Stimulated activated naive CD8-positive, alpha-beta T cell treated with anti-CD3 and anti-CD28 coated beads, Interleukin-15, Interleukin-2, amounts not matched to agents 100 U/mL and 50 U/mL, for 24 hours (primary cell): ENCODE measurements at regions not wholly inside any gene's neighbourhood (a gene's known extent, or its start where the extent isn't known, plus 50 kb on each side); places are given as distances from the start of the nearest gene placed in this dataset.
A peak's percentile ranks its signal among the peaks of the same experiment; 100 is the strongest.

Source experiments
- ATAC-seq: fragments of 150-1000 bp; cut with Tn5 transposase; one replicate; pipeline ENCODE4 v1.10.0; 2021
- DNase-seq: peaks from one replicate; pipeline ENCODE4 v3.0.0; 2021

DNA sequence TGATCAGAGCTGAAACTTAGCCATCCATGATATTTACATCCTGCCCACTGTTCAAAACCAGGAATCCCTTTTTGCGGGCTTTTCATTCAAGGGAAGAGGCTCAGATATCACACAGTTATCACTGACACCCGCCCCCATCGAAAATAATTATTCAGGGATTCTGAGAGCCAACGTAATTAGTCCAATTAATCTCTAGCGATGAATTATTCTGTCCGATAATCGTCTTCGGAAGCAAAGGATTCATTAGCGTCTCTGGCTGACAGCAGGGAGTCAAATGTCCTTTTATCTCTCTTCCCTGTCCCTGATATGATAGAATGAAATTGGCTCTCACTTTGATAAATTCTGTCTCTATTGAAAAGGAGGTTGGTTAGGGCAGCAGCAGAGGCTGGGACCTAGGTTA, 140.4 kb upstream of the IPO9 start:
- no peak for DNase-seq
- no peak for ATAC-seq

DNA sequence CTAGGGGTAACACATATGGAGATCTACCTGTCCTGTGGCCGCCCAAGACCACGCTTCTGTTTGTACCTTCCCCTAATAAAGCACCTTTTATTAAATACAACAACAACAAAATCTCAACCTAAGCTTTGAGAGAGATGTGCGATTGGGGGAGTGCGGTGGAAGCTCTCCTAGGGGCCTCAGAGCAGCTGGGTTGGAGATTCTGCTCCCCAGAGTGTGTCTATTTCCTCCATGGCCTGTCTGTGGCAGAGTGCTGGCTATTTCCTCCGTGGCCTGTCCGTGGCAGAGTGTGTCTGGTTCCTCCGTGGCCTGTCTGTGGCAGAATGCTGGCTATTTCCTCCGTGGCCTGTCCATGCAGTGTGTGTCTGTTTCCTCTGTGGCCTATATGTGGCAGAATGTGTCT, 139.3 kb upstream of the IPO9 start:
- DNase-seq (no peak), ATAC-seq (no peak)

DNA sequence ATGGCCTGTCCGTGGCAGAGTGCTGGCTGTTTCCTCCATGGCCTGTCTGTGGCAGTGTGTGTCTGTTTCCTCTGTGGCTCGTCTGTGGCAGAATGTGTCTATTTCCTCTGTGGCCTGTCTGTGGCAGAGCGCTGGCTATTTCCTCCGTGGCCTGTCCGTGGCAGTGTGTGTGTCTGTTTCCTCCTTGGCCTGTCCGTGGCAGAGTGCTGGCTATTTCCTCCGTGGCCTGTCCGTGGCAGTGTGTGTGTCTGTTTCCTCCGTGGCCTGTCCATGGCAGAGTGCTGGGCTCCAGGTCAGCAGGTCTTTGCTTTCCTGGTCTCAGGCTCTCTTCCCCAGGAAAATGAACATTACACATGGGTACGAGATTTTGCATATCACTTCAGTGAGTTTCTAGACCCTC, 138.4 kb upstream of the IPO9 start:
- DNase-seq (no peak), ATAC-seq (no peak)

DNA sequence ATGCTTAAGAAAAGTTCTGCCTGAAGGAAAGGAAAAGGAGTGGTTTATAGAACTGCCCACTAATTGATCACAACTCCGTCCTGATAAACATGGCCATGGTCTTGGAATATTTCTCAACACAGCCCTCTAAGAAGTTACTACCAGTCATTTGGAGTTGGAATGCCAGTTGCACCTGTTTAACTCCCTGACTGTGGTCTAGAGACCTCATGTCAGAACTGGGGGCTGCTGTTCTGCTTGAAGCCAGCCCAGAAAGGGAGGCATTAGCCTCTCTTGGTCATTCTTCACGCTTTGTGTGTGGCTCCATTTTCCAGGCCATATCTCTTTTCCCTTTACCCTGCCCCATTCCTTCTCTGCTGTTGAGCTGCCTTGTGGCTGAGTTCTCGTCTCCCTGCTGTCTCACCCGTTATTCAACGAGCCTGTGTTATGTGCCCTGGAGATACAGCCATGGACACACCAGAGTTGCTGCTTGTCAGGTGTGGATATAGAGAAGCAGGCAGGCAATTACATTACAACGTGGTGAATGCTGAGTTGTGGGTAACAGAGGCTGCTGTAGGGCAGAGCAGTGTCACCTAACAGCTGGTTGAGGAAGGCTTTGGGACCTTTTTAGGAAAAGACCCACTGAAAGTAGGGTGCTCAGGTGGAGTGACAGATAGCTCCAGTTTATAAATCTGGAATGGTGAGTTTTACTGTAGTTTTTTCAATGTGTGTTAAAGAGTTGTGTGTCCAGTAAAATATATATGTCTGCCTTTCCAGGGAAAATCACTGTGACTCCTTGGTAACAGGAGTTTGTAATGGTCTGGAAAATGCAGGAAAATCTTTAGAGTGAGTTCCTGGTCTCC, 137.0 kb upstream of the IPO9 start:
- ATAC-seq, result no peak
- DNase-seq, result no peak

DNA sequence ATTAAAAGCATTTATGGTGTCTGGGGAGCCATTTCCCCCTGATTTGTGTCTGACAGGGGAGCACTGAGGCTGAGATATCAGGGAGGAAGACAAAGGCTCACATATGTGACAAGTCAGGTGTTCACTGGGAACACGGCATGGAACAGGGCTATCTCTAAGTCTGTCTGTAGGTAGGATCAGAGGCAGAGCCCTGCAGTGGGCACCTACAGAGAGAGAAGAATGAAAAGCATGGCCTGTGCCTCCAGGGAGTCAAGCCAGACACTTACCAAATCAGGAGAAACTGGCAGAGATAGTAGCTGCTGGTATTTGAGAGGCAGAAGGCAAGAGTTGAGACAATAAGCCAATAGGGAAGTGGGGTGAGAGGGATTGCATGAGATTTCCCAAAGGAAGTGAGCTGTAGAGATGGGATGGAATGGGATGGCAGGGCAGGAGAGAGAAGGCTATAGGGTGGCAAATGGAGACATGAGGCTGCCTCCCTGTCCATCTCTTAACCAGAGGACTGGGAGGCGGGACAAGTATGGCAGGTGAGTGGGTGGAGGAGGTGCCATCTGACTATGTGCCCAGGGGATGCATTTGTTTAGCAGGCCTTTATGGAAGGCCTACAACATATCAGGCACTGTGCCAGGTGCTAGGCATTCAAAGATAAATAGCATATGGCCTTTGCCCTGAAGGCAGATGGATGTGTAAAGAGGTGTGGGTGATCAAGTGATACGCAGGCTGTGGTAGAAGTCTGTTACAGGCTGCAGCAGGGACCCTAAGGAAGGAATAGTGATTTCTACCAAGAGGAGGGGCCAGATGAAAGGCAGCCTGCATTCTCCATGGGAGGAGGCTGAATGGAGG, 136.2 kb upstream of the IPO9 start:
- DNase-seq (no peak), ATAC-seq (no peak)

DNA sequence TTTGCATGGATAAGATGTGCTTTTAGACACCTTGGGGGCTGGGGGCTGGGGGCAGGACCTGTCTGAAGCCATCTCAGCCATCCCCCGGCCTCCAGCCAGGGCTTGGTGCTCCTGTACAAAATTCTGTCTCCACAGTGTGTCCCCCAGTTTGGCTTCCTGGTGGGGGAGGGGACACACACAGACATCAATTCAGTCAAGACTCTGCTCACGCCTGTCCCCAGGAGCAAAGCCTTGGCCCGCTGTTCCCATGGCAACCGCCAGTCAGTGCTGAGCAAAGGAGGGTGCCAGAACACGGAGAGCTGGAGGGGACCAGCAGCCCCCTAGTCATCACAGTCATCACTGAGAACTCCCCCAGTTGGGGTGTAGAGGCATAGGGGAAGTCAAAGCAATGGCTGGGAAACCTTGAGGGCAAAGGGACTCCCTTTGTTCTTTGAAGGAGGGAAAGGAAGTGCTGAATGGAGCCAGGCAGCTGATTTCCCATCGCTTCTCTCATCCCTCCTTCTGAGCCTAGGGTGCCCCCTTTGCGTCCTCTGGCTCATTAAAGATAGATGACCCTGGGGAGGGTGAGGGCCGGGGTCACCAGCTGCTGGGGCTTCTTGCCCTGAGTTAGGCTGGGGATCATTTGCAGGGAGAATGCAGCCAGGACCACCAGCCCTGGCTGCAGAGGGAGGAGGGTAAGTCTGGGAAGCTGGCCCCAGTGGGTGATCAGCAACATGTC, 134.9 kb upstream of the IPO9 start:
- DNase-seq (no peak), ATAC-seq (no peak)

DNA sequence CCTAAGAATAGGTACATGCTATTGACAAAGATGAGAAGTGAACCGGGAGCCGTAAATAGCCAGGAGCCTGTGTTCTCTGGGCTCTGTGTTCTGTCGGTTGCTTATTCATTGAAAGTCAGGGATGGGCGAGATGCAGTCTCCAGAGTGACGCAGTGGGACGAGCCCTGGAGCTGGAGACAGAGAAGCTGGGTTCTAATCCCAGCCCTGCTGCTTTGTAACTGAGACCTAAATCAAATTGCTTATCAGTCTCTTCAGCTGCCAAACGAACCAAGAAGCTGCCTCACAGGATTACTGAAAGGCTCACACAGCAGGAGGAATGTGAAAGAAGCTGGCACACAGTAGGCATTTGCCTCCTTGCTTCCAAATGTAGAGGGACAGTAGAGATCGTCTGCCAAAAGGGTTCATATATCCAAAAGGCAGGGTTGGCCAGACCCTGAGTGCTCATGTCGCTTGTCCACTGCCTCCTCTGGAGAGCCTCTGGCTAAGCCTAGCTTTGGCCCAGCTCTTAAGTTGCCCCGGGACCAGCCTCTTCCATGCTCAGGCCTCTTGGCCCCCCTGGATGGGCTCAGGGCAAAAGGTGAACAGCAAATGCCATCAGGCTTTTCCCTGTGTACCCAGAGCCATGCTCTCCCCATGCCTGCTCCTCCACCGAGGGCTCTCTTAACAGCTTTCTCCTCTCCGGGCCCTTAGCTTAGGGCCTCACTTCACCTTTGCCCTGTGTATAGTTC, 134.2 kb upstream of the IPO9 start:
- DNase-seq (no peak), ATAC-seq (no peak)

DNA sequence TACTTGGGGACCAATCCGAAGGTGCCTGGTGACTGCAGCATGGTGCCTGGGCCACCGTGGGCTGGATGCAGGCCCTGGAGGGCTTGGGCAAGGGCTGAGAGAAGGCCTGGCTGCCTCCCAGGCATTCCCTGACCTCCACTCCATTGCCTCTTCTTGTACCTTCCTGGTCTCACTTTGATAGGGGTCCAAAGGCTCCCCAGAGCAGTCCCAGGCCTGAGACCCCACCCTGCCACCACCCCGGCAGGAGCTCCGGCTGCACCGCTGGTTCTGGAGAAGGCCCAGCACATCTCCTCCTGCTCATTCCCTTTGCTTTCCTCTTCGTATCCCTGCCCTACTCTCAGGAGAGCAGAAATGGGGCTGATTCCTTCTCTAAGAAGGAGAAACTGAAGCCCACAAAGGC, 133.3 kb upstream of the IPO9 start:
- DNase-seq (no peak), ATAC-seq (no peak)

DNA sequence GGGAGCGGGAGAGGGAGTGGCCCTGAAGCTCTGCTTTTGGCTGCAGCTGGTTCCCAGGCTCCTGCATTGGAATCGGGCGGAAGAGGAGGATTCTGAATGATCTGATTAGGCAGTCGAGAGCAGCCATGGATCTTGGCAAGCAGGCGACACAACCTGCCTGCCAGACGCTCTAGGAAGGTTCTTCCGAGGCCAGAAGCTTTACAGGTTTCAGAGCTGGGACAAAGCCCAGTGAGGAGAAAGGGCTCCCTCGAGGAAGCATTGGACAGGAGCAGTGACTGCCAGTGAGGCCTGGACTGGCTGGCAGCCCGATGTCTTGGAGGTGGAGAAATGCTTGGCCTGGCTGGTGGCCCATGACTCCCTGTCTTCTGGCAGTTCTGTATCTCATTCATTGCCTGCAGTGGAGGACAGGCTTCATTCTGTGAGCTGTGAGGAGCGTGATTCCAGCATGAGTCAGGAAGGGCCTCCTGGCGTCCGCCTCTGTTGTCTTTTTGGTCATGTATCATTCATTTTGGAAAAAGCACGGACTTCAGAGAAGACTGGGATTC, 132.7 kb upstream of the IPO9 start:
- ATAC-seq, result no peak
- no peak for DNase-seq

DNA sequence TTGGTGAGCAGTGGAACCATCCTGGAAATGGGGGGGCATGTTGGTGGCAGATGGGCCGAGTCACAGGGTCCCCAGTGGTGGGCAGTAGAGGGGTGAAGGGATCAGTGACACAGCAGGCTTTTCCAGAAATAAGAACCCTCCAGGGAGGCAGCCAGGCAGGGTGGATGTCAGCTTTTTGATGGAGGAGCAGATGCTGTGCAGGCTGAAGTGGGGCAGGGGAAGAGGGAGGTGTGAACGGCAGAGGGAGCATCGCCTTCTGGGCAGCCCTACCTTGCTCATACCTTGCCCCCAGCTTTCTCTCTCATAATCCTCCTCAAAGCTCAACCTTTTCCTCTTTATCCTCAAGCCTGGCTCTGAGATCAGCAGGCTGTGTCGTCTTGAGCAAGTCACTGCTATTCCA, 131.8 kb upstream of the IPO9 start:
- no peak for DNase-seq
- ATAC-seq, result no peak

DNA sequence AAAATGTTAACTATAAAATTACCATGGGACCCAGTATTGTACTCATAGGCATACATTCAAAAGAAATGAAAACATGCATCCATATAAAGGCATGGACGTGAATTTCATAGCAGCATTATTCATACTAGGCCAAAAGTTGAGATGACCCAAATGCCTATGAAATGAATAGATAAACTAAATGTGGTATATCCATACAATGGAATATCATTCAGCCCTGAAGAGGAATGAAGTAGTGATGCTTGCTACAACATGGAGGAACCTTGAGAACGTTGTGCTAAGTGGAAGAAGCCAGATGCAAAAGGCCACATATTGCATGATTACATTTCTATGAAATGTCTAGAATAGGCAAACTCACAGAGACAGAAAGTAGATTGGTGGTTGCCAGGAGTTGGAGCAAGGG, 127.1 kb upstream of the IPO9 start:
- ATAC-seq, result no peak
- no peak for DNase-seq

DNA sequence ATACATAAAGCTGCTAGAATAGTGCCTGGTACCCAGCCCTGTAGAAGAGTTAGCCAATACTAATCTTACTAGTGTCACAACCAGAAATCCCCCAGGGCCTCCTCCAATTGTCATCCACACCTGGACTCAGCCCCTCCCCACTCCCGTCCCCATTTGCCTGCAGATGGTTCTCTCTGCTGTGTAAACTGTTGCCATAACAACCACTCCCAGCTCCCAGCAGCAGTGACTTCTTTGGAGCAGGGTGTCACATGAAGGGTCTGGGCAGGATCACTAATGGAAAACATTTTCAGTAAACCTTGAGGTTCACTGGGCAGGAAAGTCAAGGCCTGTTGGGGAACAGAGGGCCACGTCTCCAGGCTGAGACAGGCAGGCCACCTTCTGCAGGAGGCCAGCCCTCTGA, 126.0 kb upstream of the IPO9 start:
- ATAC-seq (no peak), DNase-seq (no peak)

DNA sequence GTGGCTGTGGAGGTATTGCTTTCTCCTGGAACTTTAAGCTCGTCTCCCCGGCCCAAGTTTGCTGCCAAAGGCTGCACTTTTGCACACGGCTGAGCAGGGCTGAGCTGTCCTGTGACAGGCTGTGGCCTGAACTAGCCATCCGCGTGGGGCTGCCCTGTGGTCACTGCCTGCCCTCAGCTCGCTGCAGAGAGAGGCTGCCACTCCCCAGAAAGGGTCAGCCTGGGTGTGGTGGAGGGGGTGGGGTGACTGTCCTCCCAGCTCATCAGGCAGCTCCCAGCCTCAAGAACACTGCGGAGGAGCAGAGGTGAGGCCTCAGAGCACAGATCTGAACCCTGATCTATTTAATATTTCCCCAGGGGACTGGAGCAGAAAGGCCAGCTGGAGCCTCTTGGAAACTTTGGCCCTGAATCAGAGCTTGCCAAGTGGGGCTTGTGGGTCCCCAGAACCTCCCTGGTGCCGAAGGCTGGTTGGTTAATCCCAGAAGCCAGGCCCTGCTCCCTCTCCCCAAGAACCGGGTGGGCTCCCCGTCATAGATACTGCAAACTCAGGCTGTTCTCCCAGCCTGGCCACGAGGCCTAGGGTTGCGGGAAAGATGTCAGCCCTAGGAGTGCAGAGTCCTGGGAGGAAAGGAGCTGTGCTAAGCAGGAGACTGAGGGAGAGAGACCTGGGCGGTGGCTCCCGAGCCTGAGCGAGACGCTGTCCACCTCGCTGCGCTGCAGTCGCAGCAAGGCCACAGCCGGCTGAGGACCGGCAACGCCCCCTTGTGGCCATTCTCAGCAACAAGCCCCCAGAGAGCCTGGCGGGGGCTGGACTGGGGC, 125.1 kb upstream of the IPO9 start:
- DNase-seq, result peak; percentile 80
- peak; percentile 80 for ATAC-seq

DNA sequence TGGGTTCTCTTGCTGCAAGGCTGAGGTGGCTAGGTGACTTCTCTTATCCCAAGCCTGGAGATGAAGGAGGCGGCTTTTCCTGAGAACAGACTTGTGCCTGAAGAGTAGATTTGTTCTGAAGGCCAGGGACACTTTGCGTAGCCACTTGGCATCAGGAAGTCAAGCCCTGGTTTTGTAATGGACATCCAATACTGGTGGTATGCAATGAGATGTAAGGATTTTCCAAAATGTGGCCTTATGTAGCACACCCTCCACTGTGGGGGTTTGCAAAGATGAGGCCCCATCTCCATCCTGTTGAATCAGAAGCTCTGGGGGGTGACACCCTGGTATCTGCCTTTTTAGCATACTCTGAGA, 124.5 kb upstream of the IPO9 start:
- ATAC-seq, result no peak
- DNase-seq, result no peak

DNA sequence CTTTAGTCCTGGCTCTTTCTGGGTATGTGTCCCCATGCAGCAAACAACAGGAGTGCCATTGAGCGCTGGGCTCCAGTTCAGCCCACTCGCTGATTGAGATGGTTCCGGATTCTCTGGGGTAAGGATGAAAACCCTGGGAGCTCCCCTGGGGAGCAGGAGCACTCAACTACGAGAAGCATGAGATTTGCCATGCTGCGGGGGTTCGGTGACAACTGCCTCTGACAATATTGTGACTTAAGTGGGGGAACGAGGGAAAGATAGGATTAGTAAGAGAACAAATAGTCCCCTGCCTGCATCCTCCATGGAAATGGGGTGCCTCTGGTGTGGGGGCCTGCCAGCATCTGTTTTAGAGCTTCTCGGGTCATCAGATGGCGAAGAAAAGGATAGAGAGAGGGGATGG, 123.6 kb upstream of the IPO9 start:
- ATAC-seq (no peak), DNase-seq (no peak)

DNA sequence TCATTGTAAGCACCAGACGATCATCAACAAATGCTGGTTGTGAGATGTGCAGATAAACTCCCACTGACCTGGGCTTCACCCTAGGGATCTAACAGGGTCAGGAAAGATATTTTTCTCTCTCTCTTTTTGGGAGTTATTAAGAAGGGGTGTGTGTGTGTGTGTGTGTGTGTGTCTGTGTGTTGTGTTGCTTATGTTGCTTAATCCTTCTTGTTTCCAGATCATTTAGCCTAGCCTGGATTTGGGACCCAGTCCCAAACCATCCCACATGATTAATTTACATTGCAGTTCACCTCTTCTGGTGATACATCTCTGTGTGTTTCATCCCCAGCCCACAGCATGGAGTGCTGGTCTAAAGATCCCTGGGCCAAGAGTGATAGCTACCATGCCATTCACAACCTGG, 122.8 kb upstream of the IPO9 start:
- DNase-seq (no peak), ATAC-seq (no peak)

DNA sequence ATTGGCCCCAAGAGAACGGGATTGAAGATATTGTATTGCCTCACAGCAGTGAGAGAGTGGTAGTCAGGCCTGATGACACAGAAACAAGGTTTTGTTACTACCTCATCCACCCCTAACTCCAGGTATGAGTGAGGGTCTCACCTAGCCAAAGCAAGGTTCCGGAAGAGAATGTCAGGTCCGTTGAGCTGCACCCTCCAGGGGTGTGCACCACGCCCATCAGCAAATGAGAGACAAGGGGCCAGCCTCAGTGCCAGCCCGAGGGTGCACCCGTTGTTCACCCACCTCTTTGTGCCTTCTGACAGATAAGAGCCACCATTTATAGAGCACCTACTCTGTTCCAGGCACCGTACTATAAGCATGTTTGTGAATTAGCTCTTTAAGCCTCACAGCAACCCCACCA, 121.9 kb upstream of the IPO9 start:
- DNase-seq, result no peak
- ATAC-seq, result no peak

DNA sequence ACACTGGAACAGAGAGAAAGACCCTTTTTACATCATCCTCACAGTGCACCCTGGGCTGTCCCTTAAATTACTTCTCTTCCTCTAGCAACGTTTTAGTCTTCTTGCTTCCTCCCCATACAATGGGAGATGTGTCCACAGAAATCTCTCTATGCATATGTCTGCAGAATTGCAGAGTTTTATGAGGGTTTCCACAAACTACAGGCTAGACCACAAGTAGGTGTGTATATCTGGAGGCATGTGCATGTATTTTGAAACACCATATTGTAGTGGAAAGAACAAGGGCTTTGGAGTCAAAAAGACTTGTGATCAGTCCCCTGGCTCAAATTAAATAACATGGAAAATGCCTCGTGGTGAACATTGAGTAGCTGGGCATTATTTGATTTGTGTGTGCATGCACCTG, 121.3 kb upstream of the IPO9 start:
- ATAC-seq (no peak), DNase-seq (no peak)

DNA sequence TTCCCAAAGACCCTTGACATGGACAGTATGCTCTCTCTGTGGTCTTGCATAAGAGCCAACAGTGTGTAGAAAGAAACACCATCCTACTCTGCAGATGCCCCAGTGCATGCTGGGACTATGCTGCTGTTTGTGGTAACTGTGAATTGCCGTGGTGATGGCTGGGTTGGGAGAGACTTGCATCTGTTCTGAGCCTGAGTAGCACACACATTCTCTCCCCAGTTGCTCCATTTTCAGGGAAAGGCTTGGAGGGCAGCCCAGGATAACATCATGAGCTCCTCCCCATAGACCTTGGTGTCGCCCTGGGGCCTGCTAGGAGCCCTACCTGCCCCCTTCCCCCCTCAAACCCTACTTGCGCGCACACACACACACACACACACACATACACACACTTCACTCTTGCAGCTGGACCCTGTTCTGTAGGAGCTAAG, 120.9 kb upstream of the IPO9 start:
- DNase-seq (no peak), ATAC-seq (no peak)

DNA sequence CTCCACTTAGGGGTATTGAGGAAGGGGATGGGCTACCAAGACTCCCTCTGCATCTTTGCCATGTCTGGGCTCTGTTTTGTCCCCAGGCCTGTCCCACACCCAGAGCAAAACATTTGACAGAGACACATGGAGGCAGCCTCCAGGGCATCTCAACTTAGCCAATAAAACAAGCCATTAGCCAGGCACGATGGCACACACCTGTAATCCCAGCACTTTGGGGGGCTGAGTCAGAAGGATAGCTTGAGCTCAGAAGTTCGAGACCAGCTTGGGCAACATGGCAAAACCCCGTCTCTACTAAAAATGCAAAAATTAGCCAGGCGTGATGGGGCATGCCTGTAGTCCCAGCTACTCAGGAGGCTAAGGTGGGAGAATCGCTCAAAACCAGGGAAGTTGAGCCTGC, 120.3 kb upstream of the IPO9 start:
- DNase-seq (no peak), ATAC-seq (no peak)
